Endothelial cell of umbilical vein (primary cell): ENCODE measurements at regions not wholly inside any gene's neighbourhood (a gene's known extent, or its start where the extent isn't known, plus 50 kb on each side); places are given as distances from the start of the nearest gene placed in this dataset.

Experiments
- BruUV-seq: library from RNA; stranded (reverse); fragments of 400-500 nt; replicated peaks from 2 replicates; lab custom pipeline; 2021; lab: Mats Ljungman, UMichigan
- CTCF ChIA-PET: fragments of 300-600, 350-600 bp; sonication (Branson Sonifier 250); formaldehyde crosslinking; loops from one replicate; lab custom pipeline; 2021; ENCODE audit warnings: antibody characterized with exemption, inconsistent platforms; lab: Charles Lee
- POLR2A ChIA-PET: fragments of 300-600, 350-600 bp; sonication (Branson Sonifier 250); formaldehyde crosslinking; loops from one replicate; lab custom pipeline; 2021; ENCODE audit warnings: antibody characterized with exemption, inconsistent platforms; lab: Charles Lee
- DNase-seq: peaks from one replicate; pipeline ENCODE4 v3.0.0-alpha.2; 2011; ENCODE audit warnings: low read depth, low spot score
- FAIRE-seq: peaks from 2 replicates; lab custom pipeline; 2011; peaks lifted over from hg19 to GRCh38; lab: Jason Lieb, UNC
- H2AFZ ChIP-seq: 2 replicates; pipeline ENCODE4 v1.6.0; 2012; ENCODE audit warnings: low read depth, low read length, control low read depth, inconsistent platforms
- H3K27ac ChIP-seq: 2 replicates; pipeline ENCODE4 v1.5.1; 2011; ENCODE audit warnings: low read depth, mild to moderate bottlenecking, control low read depth, low read length, moderate library complexity; ENCODE audit not compliant: insufficient read depth
- H3K27me3 ChIP-seq, 2 experiments: 2 replicates each; pipeline versions ENCODE4 v1.6.0 to v1.6.1; 2011; ENCODE audit warnings: low read length in 2 of 2, mixed read lengths in 1 of 2; ENCODE audit not compliant: control insufficient read depth in 2 of 2, insufficient read depth in 2 of 2
- H3K36me3 ChIP-seq, 2 experiments: 2 replicates in 1 of 2; 3 replicates in 1 of 2; pipeline ENCODE4 v1.5.1; 2011; ENCODE audit warnings: low read length in 2 of 2, mild to moderate bottlenecking in 1 of 2, moderate library complexity in 1 of 2; ENCODE audit not compliant: control insufficient read depth in 2 of 2, insufficient read depth in 2 of 2; ENCODE audit errors: extremely low read depth in 1 of 2
- H3K4me1 ChIP-seq: 3 replicates; pipeline ENCODE4 v1.5.1; 2011; ENCODE audit warnings: mild to moderate bottlenecking, low read length; ENCODE audit not compliant: control insufficient read depth, insufficient read depth; ENCODE audit errors: extremely low read depth
- H3K4me2 ChIP-seq: 2 replicates; pipeline ENCODE4 v1.6.1; 2011; ENCODE audit warnings: low read length, control low read depth, mixed read lengths; ENCODE audit not compliant: insufficient read depth
- H3K4me3 ChIP-seq, 3 experiments: fragments of 200-600 bp in 1 of 3; sonication (generic), shearing (Covaris generic) in 1 of 3; replicated peaks in 1 of 3; 2 replicates each; pipeline ENCODE4 v1.5.1; 2011 to 2016; ENCODE audit warnings: control low read depth in 3 of 3, low read length in 3 of 3, mild to moderate bottlenecking in 2 of 3, inconsistent platforms in 1 of 3, low read depth in 1 of 3, moderate library complexity in 1 of 3; ENCODE audit not compliant: insufficient read depth in 1 of 3
- H3K79me2 ChIP-seq: 2 replicates; pipeline ENCODE4 v1.6.0; 2012; ENCODE audit warnings: low read length, inconsistent platforms; ENCODE audit not compliant: control insufficient read depth, insufficient read depth
- H3K9ac ChIP-seq: replicated peaks from 2 replicates; pipeline ENCODE3; 2011; ENCODE audit warnings: low read length, control low read depth; ENCODE audit not compliant: insufficient read depth; ENCODE audit errors: extremely low read depth
- H3K9me1 ChIP-seq: replicated peaks from 3 replicates; pipeline ENCODE4 v1.6.0; 2011; ENCODE audit warnings: mild to moderate bottlenecking, low read length; ENCODE audit not compliant: control insufficient read depth, insufficient read depth; ENCODE audit errors: extremely low read depth
- H3K9me3 ChIP-seq: replicated peaks from 2 replicates; pipeline ENCODE4 v1.5.1; 2012; ENCODE audit warnings: low read length, inconsistent platforms; ENCODE audit not compliant: control insufficient read depth, insufficient read depth
- H4K20me1 ChIP-seq: replicated peaks from 2 replicates; pipeline ENCODE3; 2011; ENCODE audit warnings: mild to moderate bottlenecking, low read length; ENCODE audit not compliant: control insufficient read depth, insufficient read depth; ENCODE audit errors: extremely low read depth
- CTCF ChIP-seq, 2 donors: IDR thresholded peaks; 1 replicate in 1 of 2; 2 replicates in 1 of 2; pipeline ENCODE4 v1.5.1; 2011; ENCODE audit warnings: low read length in 2 of 2, mild to moderate bottlenecking in 2 of 2, moderate library complexity in 2 of 2, control low read depth in 1 of 2, inconsistent platforms in 1 of 2, low read depth in 1 of 2; ENCODE audit not compliant: insufficient read depth in 1 of 2; ENCODE audit errors: extremely low read depth in 1 of 2
- EZH2 ChIP-seq: IDR thresholded peaks from 2 replicates; pipeline ENCODE4 v1.6.1; 2012; ENCODE audit warnings: borderline replicate concordance, low read depth, mild to moderate bottlenecking, moderate library complexity, low read length, inconsistent platforms; ENCODE audit not compliant: severe bottlenecking
- FOS ChIP-seq: IDR thresholded peaks from 2 replicates; pipeline ENCODE4 v1.6.1; 2011; ENCODE audit warnings: mild to moderate bottlenecking, low read length, moderate library complexity, borderline replicate concordance; ENCODE audit not compliant: insufficient read depth
- GATA2 ChIP-seq: IDR thresholded peaks from 2 replicates; pipeline ENCODE4 v1.7.0; 2011; ENCODE audit warnings: low read depth, mild to moderate bottlenecking, moderate library complexity, mixed read lengths, low read length; ENCODE audit not compliant: insufficient read length, insufficient read depth
- JUN ChIP-seq: IDR thresholded peaks from 2 replicates; pipeline ENCODE4 v1.6.1; 2011; ENCODE audit warnings: borderline replicate concordance, low read depth; ENCODE audit not compliant: insufficient read length, insufficient read depth
- MAX ChIP-seq: IDR thresholded peaks from 2 replicates; pipeline ENCODE4 v1.6.1; 2011; ENCODE audit not compliant: insufficient read depth, insufficient read length
- MYC ChIP-seq: IDR thresholded peaks from one replicate; pipeline ENCODE4 v1.6.1; 2011; ENCODE audit warnings: mild to moderate bottlenecking, low read depth, low read length
- POLR2A ChIP-seq: IDR thresholded peaks from 2 replicates; pipeline ENCODE4 v1.6.1; 2012; ENCODE audit warnings: low read depth, mild to moderate bottlenecking, control low read depth, low read length
- POLR2AphosphoS5 ChIP-seq: IDR thresholded peaks from 2 replicates; pipeline ENCODE4 v1.6.1; 2012; ENCODE audit warnings: low read depth, mild to moderate bottlenecking, control low read depth, low read length, moderate library complexity; ENCODE audit not compliant: insufficient read depth
- dilution Hi-C: fragments of 300-500 bp; cut with MboI; formaldehyde crosslinking; loops from one replicate; pipeline ENCODE4 v1.15.0; 2019; ENCODE audit warnings: low sequenced_read_pairs; ENCODE audit not compliant: extremely low pct_ligation_motif_present
- intact Hi-C: fragments of 100-400 bp; cut with micrococcal nuclease; formaldehyde crosslinking; loops from one replicate; pipeline ENCODE4 v1.10.0; 2022

GRCh38 chr12:38585086-38585485, 268.5 kb downstream of the ALG10B start:
- CTCF ChIA-PET: no interaction called here
- no peak for FAIRE-seq
- intact Hi-C loops: no loop called here

DNA sequence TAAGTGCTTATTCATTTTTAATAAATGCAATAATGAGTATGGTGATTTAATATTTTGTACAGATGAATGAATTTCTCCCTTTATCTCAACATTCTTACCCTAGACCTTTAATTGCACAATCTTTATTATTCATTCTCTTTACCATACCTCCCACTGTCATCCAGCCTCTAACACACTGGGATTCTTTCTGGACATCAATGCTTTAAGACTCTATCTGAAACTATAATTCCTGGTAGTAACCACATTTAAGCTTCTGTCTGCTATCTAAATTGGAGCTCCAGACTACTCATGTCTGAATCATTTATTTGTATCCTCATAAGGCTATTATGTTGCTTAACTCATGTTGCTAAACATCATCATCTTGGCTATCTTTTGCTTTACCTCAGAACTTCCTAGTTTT, 270.2 kb downstream of the ALG10B start:
- Histone ChIP-seq H2AFZ (no peak overlapping the region), H3K36me3 (no peaks in the 10 kb centered on the region), H3K27ac (no peak overlapping the region), H3K27me3 (no peaks in the 10 kb centered on the region), H3K9ac (no peak overlapping the region), H3K9me3 (no peaks in the 10 kb centered on the region), H3K79me2 (no peaks in the 10 kb centered on the region), H3K9me1 (no peaks in the 10 kb centered on the region), H3K4me1 (no peaks in the 10 kb centered on the region), H4K20me1 (no peaks in the 10 kb centered on the region), H3K4me2 (no peak overlapping the region), H3K4me3 (no peak overlapping the region)
- ChIA-PET POLR2A (no interaction called here), CTCF (no interaction called here)
- FAIRE-seq (no peak), DNase-seq (no peak)
- intact Hi-C loops: no loop called here
- BruUV-seq: no TSS peak
- dilution Hi-C loops: no loop called here
- TF ChIP-seq EZH2: no peak
- TF ChIP-seq GATA2: no peak
- no peak for TF ChIP-seq POLR2AphosphoS5
- no peak for TF ChIP-seq MYC
- TF ChIP-seq CTCF (IDR thresholded peaks at IDR 0.05; ENCODE audit: extremely low read depth in 1 of 2, insufficient read depth in 1 of 2, low read depth in 1 of 2, low read length in 2 of 2): no peak
- TF ChIP-seq POLR2A: no peak
- no peak for TF ChIP-seq MAX
- no peak for TF ChIP-seq JUN
- no peak for TF ChIP-seq FOS

More at GRCh38 chr12:38585086-38585485, 268.5 kb downstream of the ALG10B start:
- dilution Hi-C loops: no loop called here
- POLR2A ChIA-PET: no interaction called here
- Histone ChIP-seq H3K9me3 (no peaks in the 10 kb centered on the region), H3K9me1 (no peaks in the 10 kb centered on the region), H2AFZ (no peak overlapping the region), H3K9ac (no peak overlapping the region), H3K27ac (no peak overlapping the region), H3K27me3 (no peaks in the 10 kb centered on the region), H3K4me1 (no peaks in the 10 kb centered on the region), H3K36me3 (no peaks in the 10 kb centered on the region), H4K20me1 (no peaks in the 10 kb centered on the region), H3K4me2 (no peak overlapping the region), H3K79me2 (no peaks in the 10 kb centered on the region), H3K4me3 (no peak overlapping the region)
- DNase-seq: no peak
- no TSS peak for BruUV-seq
- no peak for TF ChIP-seq EZH2
- TF ChIP-seq CTCF (IDR thresholded peaks at IDR 0.05; ENCODE audit: extremely low read depth in 1 of 2, insufficient read depth in 1 of 2, low read depth in 1 of 2, low read length in 2 of 2): no peak
- TF ChIP-seq POLR2AphosphoS5: no peak
